IPS DF 6.9 (cell line): ENCODE measurements at regions not wholly inside any gene's neighbourhood (a gene's known extent, or its start where the extent isn't known, plus 50 kb on each side); places are given as distances from the start of the nearest gene placed in this dataset.

ENCODE experiments used
- DNase-seq: peaks from one replicate; pipeline ENCODE4 v3.0.0-alpha.2; 2013; ENCODE audit warnings: low read depth, low spot score
- H3K27ac ChIP-seq: one replicate; pipeline ENCODE4 v1.5.1; 2013; ENCODE audit warnings: low read length, control low read depth
- H3K27me3 ChIP-seq: 2 replicates; pipeline ENCODE4 v1.6.1; 2013; ENCODE audit warnings: mild to moderate bottlenecking, low read length; ENCODE audit not compliant: control insufficient read depth, insufficient read depth
- H3K36me3 ChIP-seq: 2 replicates; pipeline ENCODE4 v1.6.1; 2013; ENCODE audit warnings: low read length; ENCODE audit not compliant: control insufficient read depth, insufficient read depth
- H3K4me1 ChIP-seq: 2 replicates; pipeline ENCODE4 v1.6.1; 2013; ENCODE audit warnings: low read length; ENCODE audit not compliant: control insufficient read depth, insufficient read depth
- H3K4me3 ChIP-seq: 2 replicates; pipeline ENCODE4 v1.5.1; 2013; ENCODE audit warnings: mild to moderate bottlenecking, low read length
- H3K9me3 ChIP-seq: 2 replicates; pipeline ENCODE4 v1.6.1; 2013; ENCODE audit warnings: low read length, inconsistent platforms; ENCODE audit not compliant: control insufficient read depth, insufficient read depth
- WGBS: extraction: QIAGEN DNeasy Blood & Tissue Kit; methylation state at CpG from one replicate; pipeline ENCODE4 v1.1.7; 2013; ENCODE audit warnings: mixed read lengths, missing lambda C conversion rate; ENCODE audit not compliant: insufficient read length, insufficient coverage; 5-methylcytosine and 5-hydroxymethylcytosine counted together

DNA sequence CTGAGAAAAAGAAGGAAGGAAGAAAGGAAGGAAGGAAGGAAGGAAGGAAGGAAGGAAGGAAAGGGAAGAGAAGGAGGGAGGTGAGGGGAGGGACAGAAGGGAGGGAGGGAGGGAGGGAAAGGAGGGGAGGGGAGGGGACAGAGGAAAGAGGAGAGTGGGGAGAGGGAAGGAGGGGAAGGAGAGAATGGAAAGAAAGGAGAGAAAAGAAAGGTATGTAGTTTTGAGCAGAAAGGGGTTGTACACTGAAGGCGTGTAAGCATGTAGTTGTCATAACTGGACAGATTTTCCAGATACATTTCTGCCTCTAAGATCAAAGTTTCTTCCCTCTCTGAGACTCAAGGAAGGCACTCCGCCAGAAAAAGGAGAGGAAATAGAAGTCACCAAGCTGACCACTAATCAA, 113.4 kb upstream of the KBTBD8 start:
- no CpG with 5 or more reads among the region's 2 CpGs for WGBS
- H3K27me3 ChIP-seq: no peaks in the 10 kb centered on the region
- H3K27ac ChIP-seq: no peak overlapping the region
- H3K9me3 ChIP-seq: no peaks in the 10 kb centered on the region
- no peaks in the 10 kb centered on the region for H3K4me1 ChIP-seq
- no peak for DNase-seq
- H3K4me3 ChIP-seq: no peak overlapping the region
- no peaks in the 10 kb centered on the region for H3K36me3 ChIP-seq

DNA sequence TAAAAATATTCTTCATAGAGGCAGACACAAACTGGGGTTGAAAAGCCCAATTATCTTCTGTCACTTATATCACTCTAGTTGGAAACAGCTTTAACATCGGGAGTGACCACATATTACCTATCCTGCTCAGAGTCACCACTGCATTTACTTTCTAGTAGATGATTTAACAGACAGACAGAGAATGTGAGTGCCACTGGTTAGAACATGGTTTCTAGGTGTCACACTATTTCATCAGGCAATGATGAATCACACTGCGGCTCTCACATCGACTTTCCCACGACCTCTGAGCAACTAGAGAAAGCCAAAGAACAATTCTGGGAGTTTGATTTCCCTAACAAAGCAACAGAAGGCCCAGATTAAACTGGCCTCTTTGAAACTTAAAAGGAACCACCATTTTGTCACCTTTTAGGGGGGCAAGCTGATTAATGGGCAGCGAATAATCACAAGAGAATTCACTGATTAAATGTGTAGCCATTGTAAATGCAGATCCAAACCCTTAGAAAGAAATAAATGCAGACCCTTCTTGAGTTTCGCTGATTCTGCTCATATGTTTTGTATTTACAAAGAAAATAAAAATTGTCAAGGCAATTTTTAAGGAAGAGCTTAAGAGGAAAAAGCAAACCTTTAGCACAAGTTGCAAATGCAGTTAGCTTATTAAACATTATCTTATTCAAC, 112.6 kb upstream of the KBTBD8 start:
- Histone ChIP-seq H3K36me3 (no peaks in the 10 kb centered on the region), H3K4me1 (no peaks in the 10 kb centered on the region), H3K27me3 (no peaks in the 10 kb centered on the region), H3K4me3 (no peak overlapping the region), H3K9me3 (no peaks in the 10 kb centered on the region), H3K27ac (no peak overlapping the region)
- WGBS: no CpG with 5 or more reads among the region's 6 CpGs
- DNase-seq: no peak

DNA sequence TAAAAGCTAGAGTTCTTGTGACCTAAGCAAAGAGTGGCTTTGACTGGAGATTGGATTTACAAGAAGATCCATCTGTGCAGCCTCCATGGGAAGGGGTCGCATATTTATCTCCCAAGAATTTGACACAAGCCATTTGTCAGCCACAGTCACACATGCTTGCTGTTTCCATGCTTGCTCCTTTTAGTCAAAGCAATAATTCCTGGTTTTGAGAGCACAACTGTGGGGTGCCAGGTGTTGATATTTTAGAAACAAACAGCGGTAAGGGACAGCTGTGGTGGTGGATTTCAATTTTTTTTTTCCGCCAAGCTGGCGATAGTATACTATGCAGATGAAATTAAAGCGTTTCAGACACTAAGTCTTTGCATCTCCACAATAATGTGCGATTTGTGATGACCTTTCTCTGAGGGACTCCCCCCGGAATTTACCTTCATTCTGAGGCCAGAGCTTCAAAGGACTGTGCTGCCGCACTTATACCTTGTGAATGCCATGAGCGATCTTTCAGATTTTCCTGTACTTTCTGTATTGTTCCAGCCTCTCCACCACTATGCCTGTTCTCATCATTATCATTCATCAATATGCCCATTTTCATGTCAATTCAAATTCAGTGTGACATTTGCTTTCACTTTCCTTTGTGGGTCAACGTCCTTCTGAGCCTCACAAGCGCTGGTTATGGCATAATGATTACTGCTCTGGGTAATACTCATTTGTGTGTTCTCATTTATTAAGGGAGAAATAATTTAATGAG, 108.2 kb upstream of the KBTBD8 start:
- Histone ChIP-seq H3K27me3 (no peaks in the 10 kb centered on the region), H3K36me3 (no peaks in the 10 kb centered on the region), H3K27ac (no peak overlapping the region), H3K4me3 (no peak overlapping the region), H3K4me1 (no peaks in the 10 kb centered on the region), H3K9me3 (no peaks in the 10 kb centered on the region)
- DNase-seq: no peak
- no CpG with 5 or more reads among the region's 11 CpGs for WGBS

DNA sequence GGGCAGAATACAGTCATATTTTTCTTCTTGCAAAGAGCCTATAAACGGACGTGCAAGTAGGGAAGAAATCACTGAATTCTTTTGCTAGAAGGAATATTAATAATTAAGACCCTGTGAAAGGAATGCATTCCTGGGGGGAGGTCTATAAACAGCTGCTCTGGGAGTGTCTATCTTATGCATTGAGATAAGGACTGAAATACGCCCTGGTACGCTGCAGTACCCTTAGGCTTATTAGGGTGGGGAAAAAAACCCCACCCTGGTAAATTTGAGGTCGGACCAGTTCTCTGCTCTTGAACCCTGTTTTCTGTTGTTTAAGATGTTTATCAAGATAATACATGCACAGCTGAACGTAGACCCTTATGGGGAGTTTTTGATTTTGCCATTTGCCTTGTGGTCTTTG, 100.0 kb upstream of the KBTBD8 start:
- no peak overlapping the region for H3K27ac ChIP-seq
- no CpG with 5 or more reads among the region's 6 CpGs for WGBS
- H3K27me3 ChIP-seq: no peaks in the 10 kb centered on the region
- no peak for DNase-seq
- no peaks in the 10 kb centered on the region for H3K9me3 ChIP-seq
- no peaks in the 10 kb centered on the region for H3K36me3 ChIP-seq
- no peaks in the 10 kb centered on the region for H3K4me1 ChIP-seq
- H3K4me3 ChIP-seq: no peak overlapping the region

DNA sequence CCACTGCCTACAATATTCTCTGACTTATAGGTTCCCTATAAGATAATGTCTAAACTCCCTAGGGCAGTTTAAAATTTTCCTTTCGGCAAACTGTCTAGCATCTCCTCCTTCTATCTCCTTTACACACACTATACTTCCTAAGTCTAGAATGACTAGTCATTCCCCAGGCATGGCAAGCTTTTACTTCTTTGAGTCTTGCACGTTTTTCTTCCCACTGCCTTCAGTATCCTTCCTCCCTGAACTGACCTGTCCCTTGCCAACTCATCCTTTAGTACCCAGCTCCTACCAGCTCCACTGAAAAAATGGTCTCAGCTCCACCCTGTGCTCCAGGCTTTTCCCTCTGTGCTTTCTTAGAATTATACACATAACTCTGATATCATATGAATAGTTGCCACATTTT, 93.8 kb upstream of the KBTBD8 start:
- Histone ChIP-seq H3K4me1 (no peaks in the 10 kb centered on the region), H3K36me3 (no peaks in the 10 kb centered on the region), H3K4me3 (no peak overlapping the region), H3K9me3 (no peaks in the 10 kb centered on the region), H3K27me3 (no peaks in the 10 kb centered on the region), H3K27ac (no peak overlapping the region)
- no peak for DNase-seq
- WGBS: no CpG with 5 or more reads among the region's 2 CpGs

DNA sequence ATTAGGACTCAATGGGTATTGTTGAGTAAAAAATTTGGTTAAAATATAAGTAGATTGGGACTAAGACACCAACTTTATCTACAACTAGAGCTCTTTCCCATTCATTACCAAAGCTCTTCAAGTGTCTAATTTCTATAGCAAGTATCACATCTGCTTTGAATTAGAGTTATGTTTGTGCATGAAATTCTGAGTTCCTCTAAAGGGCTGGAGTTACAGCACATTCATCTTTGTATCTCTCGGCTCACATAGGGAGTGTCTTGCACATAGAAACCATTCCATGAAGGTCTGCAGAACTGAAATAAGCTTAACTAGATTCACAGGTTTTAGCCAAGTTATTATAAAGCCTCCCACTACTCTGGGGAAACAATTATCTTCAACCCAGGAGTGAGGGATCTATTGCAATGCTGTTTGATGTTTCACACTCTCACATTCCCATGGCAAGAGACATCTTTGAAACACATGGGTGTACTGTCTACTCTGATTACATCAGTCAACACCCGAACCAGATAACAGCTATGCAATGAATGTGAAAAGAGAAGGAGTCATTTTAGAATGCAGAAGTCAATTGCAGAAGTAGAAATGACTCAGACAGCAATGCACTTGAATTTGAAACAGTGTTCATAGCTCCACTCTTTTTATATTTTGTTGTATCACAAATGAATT, 93.1 kb upstream of the KBTBD8 start:
- no peaks in the 10 kb centered on the region for H3K4me1 ChIP-seq
- DNase-seq: no peak
- no CpG with 5 or more reads among the region's 2 CpGs for WGBS
- H3K36me3 ChIP-seq: no peaks in the 10 kb centered on the region
- no peaks in the 10 kb centered on the region for H3K9me3 ChIP-seq
- no peaks in the 10 kb centered on the region for H3K27me3 ChIP-seq
- H3K4me3 ChIP-seq: no peak overlapping the region
- H3K27ac ChIP-seq: no peak overlapping the region

DNA sequence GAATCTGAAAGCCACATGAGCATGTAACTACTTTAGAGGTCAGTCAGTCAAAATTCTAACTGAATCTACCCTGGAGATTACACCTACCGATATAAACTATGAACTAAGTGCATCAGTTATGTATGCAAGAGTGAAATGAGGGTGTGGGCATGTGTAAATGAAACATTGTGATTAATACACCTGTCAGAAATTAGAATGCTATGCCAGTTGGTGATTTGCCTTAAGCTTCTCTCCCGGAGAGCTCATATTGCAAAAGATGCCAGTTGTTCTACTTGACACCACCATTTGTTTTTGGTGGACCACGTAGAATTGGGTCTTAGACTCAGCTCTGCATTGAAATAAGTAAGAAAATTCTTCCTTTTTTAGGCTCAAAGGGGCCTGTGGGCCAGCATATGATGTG, 91.0 kb upstream of the KBTBD8 start:
- no peaks in the 10 kb centered on the region for H3K36me3 ChIP-seq
- no peaks in the 10 kb centered on the region for H3K27me3 ChIP-seq
- no peak overlapping the region for H3K27ac ChIP-seq
- no peaks in the 10 kb centered on the region for H3K9me3 ChIP-seq
- no CpG with 5 or more reads among the region's 3 CpGs for WGBS
- no peaks in the 10 kb centered on the region for H3K4me1 ChIP-seq
- H3K4me3 ChIP-seq: no peak overlapping the region
- DNase-seq: no peak

DNA sequence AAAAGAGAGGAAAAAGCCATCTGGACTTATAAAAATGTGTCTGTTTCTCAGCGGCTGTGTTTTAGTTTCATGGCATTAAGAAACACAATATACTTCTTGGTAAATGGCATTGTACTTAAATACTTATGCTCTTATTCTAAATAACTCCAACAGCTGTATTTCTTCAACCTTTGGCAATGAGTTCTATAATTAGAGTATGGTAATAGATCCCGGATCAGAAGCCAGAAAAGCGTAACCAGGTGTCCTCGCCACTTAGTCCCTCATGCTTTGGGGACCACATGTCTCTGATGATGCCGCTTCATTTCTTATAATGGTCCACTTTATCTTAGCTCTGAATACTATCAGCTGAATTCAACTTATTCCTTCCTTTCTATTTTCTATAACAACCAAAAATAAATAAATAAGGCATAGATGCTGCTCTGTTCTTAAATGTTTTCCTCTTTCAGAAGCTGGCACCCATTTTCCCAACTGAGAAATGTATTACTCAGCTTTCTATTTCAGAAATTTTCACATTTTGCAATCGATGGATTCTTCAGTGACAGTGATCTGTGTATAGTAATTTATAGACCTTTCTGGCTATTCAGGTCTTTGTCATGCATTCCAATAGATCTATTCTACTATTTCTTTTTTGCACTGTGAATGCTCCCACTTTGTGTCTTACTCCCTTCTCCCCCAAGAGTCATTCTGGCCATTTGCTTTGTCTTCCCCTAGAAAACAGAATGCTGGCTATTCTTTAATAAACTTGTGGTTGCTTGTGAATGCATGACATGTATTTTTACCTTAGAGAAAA, 87.6 kb upstream of the KBTBD8 start:
- no peaks in the 10 kb centered on the region for H3K27me3 ChIP-seq
- no peak overlapping the region for H3K27ac ChIP-seq
- no peaks in the 10 kb centered on the region for H3K9me3 ChIP-seq
- H3K36me3 ChIP-seq: no peaks in the 10 kb centered on the region
- no peaks in the 10 kb centered on the region for H3K4me1 ChIP-seq
- DNase-seq: no peak
- no peak overlapping the region for H3K4me3 ChIP-seq
- no CpG with 5 or more reads among the region's 6 CpGs for WGBS

DNA sequence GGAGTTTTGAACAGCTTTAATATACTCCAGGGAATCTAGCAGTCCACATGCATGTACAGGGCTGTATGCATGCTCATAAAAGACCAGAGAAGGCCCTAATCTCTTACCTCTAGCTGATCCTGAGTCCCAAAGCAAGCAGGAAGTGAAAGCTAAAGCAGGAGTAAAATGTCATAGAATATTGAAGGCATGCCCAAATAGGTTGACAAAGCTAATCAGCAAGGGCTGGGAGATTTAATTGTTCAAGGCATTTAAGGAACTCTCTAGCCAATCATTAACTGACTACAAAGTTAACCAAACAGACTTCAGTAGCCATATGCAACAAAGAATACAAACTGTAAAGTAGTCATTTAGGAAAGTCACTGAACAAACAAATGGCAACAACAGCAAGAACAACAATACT, 85.8 kb upstream of the KBTBD8 start:
- Histone ChIP-seq H3K9me3 (no peaks in the 10 kb centered on the region), H3K4me3 (no peak overlapping the region), H3K36me3 (no peaks in the 10 kb centered on the region), H3K27me3 (no peaks in the 10 kb centered on the region), H3K27ac (no peak overlapping the region), H3K4me1 (no peaks in the 10 kb centered on the region)
- DNase-seq: no peak

DNA sequence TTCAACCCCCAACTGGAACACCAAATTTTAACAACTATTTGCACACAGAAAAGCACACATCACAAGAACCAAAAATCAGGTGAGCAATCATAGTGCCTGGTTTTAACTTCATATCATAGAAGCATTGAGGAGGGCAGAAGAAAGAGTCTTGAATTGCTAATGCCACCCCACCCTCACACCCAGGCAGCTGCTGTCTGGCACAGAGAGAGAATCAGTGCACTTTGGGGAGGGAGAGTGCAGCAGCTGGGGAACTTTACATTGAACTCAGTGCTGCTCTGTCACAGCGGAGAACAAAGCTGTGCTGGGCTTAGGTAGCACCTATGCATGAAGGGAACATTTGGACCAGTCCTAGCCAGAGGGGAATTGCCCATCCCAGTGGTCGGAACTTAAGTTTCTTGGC, 76.0 kb upstream of the KBTBD8 start:
- DNase-seq: no peak

More for the DNA sequence above, 76.0 kb upstream of the KBTBD8 start:
- Histone ChIP-seq H3K36me3 (no peaks in the 10 kb centered on the region), H3K4me1 (no peaks in the 10 kb centered on the region), H3K4me3 (no peak overlapping the region), H3K27me3 (no peaks in the 10 kb centered on the region), H3K27ac (no peak overlapping the region), H3K9me3 (no peaks in the 10 kb centered on the region)
- WGBS: no CpG with 5 or more reads among the region's 2 CpGs
